ENCODE measurements at regions not wholly inside any gene's neighbourhood (a gene's known extent, or its start where the extent isn't known, plus 50 kb on each side); places are given as distances from the start of the nearest gene placed in this dataset.

DNA sequence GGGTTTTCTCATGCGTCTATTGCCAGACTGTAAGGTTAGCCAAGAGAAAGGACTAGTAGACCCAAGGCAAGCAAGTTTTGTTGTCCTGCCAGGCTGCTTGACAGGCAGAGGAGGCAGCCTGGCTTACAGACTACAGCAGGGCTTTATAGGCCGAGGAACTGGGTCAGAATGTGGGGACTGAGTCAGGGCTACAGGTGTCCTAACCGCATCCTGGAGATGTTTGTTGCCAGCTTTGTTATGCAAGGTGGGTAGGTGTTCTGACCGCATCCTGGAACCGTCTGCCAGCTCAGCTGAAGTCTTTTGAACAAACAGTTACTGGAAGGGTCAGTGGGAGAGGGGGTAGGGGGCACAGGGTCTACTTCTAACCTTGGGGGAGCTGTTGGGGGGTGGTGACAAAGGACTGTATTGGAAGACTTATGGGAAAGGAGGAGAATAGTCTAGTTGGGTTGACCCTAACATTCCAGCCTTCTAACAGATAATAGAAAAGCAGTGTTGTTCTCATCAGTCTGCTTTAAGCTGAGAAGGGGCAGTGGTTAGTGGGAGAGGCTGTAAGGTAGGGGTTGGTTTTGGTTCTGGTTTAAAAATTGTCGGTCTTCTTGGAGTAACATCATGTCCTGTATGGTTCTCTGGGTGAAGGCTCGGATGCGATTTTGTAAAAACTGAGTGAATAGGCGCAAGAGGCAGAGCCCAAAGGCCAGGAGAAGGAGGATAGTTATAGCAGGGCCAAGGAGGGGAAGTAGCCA lies 913.8 kb upstream of the SLITRK5 start:
- no peak for FAIRE-seq

DNA sequence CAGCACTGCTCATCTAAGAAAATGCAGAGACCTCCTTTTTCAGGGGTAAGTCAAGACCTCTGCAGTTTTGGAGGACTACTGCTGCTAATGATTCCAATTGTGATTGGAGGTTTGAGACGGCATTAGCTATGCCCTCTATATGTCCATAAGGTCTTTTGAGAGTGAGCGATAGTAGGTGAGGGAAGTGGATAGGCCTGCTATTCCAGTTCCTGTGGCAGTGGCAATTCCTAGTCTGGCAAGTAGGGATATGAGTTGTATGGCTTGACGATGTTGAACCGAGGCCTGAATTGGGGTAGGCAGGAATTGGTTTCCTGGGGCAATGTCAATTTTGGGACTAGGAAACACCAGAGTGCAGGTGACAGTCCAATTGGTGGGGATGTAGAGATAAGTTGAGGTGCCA lies 913.1 kb upstream of the SLITRK5 start:
- no peak for FAIRE-seq

GRCh38 chr13:86760620-86761019 lies 910.6 kb upstream of the SLITRK5 start:
- FAIRE-seq = no peak

GRCh38 chr13:86765462-86765861 lies 905.7 kb upstream of the SLITRK5 start:
- no peak for FAIRE-seq

- no peak for FAIRE-seq
Observed at GRCh38 chr13:86788616-86789015, 882.6 kb upstream of the SLITRK5 start.

DNA sequence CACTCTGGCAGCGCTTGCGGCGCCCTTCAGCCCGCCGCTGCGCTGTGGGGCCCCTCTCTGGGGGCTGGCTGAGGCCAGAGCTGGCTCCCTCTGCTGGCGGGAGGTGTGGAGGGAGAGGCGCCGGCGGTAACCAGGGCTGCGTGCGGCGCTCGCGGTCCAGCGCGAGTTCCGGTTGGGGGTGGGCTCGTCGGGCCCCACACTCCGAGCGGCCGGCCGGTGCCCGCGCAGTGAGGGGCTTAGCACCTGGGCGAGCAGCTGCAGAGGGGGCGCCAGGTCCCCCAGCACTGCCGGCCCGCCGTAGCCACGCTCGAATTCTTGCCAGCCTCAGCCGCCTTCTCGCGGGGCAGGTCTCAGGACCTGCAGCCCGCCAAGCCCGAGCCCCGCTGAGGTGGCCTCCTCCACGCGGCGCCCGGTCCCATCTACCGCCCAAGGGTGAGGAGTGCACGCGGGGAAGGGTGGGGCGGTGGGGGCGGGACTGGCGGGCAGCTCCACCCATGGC lies 879.0 kb upstream of the SLITRK5 start:
- no peak for FAIRE-seq

GRCh38 chr13:86795858-86796257 lies 875.3 kb upstream of the SLITRK5 start:
- FAIRE-seq = no peak

DNA sequence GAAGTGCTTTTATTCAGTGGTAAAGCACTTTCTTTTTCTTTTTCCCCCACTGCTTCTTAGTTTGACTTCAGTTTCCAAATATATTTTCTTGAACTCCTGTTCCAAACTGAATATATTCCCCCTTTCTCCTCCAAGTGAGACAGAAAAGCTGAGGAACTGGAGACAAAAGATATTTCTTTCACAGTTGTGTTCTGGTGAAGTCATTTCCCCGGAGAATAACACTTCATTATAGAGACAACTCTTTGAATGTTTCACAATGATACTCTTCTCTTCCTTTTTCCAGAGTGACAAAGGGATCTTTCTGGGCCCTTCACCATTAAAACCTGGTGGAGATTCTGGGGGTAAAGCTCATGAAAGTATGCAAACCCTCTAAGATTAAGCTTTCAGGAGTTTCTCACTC lies 860.8 kb upstream of the SLITRK5 start:
- no peak for FAIRE-seq

GRCh38 chr13:86813198-86813597 lies 858.0 kb upstream of the SLITRK5 start:
- FAIRE-seq = no peak

DNA sequence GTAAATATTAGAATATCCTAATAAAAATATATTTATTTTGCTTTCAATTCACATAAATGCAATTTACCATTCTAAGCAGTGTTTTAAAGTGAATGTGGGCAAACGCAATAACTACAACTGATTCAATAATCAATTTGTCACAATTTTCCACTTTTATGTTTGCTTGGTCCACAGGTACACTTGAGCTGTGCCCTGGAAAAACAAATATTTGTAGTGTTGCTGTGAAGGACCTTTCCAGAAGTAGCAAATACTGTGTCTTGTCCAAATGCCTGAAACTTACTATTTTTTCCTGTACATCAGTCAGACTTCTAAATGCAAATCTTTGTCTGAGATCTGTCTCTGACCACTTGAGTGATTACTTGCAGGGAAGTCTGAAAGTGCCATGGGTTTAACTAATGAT lies 845.8 kb upstream of the SLITRK5 start:
- no peak for FAIRE-seq

GRCh38 chr13:86826232-86826631 lies 844.9 kb upstream of the SLITRK5 start:
- no peak for FAIRE-seq

- no peak for FAIRE-seq
Observed at GRCh38 chr13:86830046-86830445, 841.1 kb upstream of the SLITRK5 start.

DNA sequence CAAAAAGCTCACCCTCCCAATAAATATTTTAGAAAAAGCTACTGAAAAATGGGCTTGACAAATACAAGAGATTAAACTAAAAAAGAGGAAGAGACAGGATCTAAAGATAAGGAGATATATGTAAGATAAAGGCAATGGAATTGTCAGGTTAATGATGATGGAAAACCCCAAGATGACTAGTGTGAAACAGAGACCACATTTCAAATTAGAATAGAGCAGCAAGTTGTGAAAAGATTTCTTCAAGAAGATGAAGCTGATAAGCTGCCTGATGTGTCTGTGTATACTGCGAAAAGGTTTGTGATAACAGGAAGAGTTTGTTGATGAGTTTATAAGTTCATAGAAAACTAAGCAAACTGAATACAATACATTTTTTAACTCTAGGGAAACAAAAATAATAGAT lies 840.1 kb upstream of the SLITRK5 start:
- FAIRE-seq = no peak

DNA sequence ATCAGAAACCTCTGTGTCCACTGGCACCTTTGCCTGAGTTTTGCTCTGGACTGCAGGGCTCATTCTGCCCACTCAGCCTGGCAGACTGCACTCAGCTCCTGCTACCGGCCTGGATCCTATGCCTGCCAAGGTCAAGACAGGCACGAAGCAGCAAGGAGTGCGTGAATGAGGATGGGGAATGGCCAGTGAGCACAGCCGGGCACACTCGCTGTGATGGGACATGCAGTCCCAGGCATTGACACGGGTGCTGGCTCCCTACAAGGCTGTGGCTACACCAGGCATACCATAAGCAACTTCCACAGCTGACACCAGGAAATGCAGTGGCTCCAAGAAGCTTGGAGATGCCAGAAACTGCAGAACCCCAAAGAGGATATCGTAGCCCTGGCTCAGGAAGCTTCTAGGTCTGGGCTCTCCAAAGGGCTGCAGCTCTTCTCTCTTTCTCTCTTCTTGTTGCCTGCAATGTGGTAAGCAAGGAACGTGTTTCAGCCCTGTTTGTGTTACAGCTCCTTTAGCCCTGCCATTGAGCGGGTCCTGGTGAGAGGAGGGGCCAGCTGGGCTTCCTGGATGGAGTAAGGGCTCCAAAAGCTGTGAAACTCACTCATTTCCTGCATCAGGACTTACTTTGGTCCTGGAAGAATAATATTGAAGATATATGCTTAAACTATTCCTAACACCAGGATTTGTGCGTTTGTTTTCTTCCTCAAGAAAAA lies 832.6 kb upstream of the SLITRK5 start:
- FAIRE-seq = no peak

DNA sequence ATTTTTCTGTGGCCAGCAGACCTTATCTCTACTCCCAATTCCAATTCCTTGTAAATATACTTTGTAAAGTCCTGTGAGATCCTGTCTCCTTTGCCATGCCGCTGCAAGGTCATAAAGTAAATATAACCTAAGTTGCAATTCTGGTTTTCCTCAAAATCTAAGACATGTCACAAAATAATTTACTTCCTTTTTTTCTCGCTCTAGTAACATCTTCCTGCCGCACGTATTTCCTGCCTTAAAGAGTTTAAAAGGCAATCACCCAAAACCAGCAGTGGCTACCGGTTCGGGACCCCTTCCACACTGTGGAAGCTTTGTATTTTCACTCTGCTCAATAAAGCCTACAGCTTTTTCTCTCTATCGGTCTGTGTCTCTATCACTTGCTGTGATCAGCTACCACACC lies 832.0 kb upstream of the SLITRK5 start:
- FAIRE-seq = no peak

- FAIRE-seq = no peak
Observed at GRCh38 chr13:86840250-86841191, 830.6 kb upstream of the SLITRK5 start.

DNA sequence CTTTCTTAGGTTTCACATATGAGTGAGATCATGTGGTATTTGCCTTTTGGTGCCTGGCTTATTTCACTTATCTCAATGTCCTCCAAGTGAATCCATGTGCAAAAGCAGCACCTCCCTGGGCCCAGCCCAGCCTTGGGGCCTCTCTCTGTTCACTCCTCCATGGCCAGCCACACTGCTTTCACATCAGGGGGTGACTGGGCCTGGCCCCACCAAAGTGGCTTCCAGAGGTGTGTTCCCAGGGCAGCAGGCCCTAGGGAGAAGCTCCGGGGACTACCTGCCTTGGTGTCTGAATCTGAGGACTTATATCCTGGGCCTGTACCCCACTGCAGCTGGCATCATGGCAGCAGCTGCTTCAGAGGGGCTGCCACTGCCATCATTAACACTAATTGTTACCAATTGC lies 829.9 kb upstream of the SLITRK5 start:
- FAIRE-seq = no peak

DNA sequence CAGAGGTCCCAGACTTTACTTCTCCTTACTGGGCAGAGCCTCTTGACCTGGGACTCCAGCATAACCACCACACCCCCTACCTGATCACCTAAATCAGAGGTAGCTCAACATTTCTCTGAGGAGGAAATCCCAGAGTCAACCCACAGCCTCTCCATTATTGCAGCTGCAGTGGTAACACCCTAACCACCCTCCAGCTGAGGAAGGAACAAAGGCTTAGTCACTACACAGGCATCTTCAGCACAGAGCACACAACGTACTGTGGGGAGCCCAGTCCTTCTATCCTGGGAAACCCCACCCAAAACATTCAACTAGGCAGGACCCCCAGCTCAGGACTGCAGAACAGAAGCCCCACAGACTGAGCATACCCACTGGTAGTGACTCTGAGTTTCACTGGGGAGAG lies 824.7 kb upstream of the SLITRK5 start:
- FAIRE-seq = no peak

- no peak for FAIRE-seq
Observed at GRCh38 chr13:86848716-86849115, 822.5 kb upstream of the SLITRK5 start.

GRCh38 chr13:86856991-86857390 lies 814.2 kb upstream of the SLITRK5 start:
- no peak for FAIRE-seq

- no peak for FAIRE-seq
Observed at GRCh38 chr13:86858216-86858615, 813.0 kb upstream of the SLITRK5 start.

DNA sequence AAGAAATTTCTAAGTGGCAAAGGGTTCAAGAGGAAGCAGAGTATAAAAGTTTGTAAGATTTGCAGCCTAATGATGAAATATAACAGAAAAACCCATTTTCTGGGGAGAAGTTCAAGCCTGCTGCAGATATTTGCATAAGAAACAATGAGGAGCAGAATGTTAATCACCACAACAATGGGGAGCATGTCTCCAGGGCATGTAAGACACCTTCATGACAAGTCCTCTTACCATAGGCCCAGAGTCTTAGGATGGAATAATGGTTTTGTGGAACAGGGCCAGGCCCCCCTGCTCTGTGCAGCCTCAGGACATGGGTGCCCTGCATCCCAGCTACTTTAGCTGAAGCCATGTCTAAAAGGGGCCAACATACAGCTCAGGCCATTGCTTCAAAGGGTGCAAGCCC lies 809.0 kb upstream of the SLITRK5 start:
- no peak for FAIRE-seq

DNA sequence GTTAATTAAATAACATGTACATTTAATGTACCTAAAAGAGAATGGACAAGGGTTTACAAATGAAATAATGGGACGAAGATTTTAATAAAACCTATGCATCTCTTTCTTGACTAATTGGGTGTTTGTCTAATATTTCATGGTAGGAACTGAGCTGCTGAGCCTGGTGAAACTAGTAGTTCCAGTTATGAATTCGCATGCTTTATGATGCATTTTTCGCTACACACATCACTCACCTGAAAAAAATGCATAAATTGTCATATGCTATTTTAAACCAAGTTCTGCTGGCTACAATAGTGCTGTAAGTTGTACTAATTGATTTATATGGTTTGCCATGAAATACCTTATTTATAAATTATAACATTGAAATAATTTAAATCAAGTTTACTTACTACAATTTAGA lies 806.8 kb upstream of the SLITRK5 start:
- FAIRE-seq = no peak
